HepG2 (cell line): ENCODE measurements at regions not wholly inside any gene's neighbourhood (a gene's known extent, or its start where the extent isn't known, plus 50 kb on each side); places are given as distances from the start of the nearest gene placed in this dataset.

Source experiments
- CTCF ChIP-seq: sonication (generic); formaldehyde crosslinking; IDR thresholded peaks from 2 replicates; pipeline ENCODE4 v1.5.0; 2020; ENCODE audit warnings: mild to moderate bottlenecking, missing genetic modification reagents, moderate library complexity
- FIP1L1 ChIP-seq: fragments of 200-400 bp; formaldehyde crosslinking; IDR thresholded peaks from 2 replicates; pipeline ENCODE4 v1.6.1; 2018; ENCODE audit warnings: low read depth, mild to moderate bottlenecking, low read length, moderate library complexity, borderline replicate concordance; ENCODE audit not compliant: insufficient read depth
- FOXJ3 ChIP-seq: sonication (generic); formaldehyde crosslinking; IDR thresholded peaks from 2 replicates; pipeline ENCODE4 v1.4.0; 2020; ENCODE audit warnings: missing genetic modification reagents, mild to moderate bottlenecking, borderline replicate concordance
- HOMEZ ChIP-seq: IDR thresholded peaks from 2 replicates; pipeline ENCODE4 v1.6.1; 2016; ENCODE audit warnings: low read depth
- KIAA2018 ChIP-seq: sonication (generic); formaldehyde crosslinking; IDR thresholded peaks from 2 replicates; pipeline ENCODE4 v1.5.0; 2020; ENCODE audit warnings: mild to moderate bottlenecking, missing genetic modification reagents, borderline replicate concordance
- MTF2 ChIP-seq: sonication (generic); formaldehyde crosslinking; IDR thresholded peaks from 2 replicates; pipeline ENCODE4 v1.5.0; 2020; ENCODE audit warnings: missing genetic modification reagents, borderline replicate concordance
- SMC3 ChIP-seq: IDR thresholded peaks from 2 replicates; pipeline ENCODE4 v1.6.1; 2011; ENCODE audit warnings: low read length, improper control_type of control experiment
- SP1 ChIP-seq, 2 experiments: fragments of 450-650 bp in 1 of 2; sonication (generic) in 1 of 2; formaldehyde crosslinking in 1 of 2; IDR thresholded peaks; 2 replicates each; pipeline versions ENCODE4 v1.4.0 to v1.6.1; 2016 to 2020; ENCODE audit warnings: missing genetic modification reagents in 1 of 2
- TAF1 ChIP-seq: sonication (generic); formaldehyde crosslinking; IDR thresholded peaks from 2 replicates; pipeline ENCODE4 v1.4.0; 2020; ENCODE audit warnings: missing genetic modification reagents

GRCh38 chr6:125491860-125492618, 190.3 kb upstream of the HDDC2 start:
- TF ChIP-seq KIAA2018 (no peak), HOMEZ (CRISPR knock-in tag) (no peak), CTCF (CRISPR knock-in tag) (no peak), SMC3 (no peak), SP1 (IDR thresholded peaks at IDR 0.05) (no peak), SP1 (CRISPR knock-in tag; IDR thresholded peaks at IDR 0.05) (no peak), TAF1 (CRISPR knock-in tag) (no peak), MTF2 (no peak), FIP1L1 (no peak), FOXJ3 (CRISPR knock-in tag) (no peak)
